ENCODE measurements at regions not wholly inside any gene's neighbourhood (a gene's known extent, or its start where the extent isn't known, plus 50 kb on each side); places are given as distances from the start of the nearest gene placed in this dataset.

- TF ChIP-seq, protein P1, sequence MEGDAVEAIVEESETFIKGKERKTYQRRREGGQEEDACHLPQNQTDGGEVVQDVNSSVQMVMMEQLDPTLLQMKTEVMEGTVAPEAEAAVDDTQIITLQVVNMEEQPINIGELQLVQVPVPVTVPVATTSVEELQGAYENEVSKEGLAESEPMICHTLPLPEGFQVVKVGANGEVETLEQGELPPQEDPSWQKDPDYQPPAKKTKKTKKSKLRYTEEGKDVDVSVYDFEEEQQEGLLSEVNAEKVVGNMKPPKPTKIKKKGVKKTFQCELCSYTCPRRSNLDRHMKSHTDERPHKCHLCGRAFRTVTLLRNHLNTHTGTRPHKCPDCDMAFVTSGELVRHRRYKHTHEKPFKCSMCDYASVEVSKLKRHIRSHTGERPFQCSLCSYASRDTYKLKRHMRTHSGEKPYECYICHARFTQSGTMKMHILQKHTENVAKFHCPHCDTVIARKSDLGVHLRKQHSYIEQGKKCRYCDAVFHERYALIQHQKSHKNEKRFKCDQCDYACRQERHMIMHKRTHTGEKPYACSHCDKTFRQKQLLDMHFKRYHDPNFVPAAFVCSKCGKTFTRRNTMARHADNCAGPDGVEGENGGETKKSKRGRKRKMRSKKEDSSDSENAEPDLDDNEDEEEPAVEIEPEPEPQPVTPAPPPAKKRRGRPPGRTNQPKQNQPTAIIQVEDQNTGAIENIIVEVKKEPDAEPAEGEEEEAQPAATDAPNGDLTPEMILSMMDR (conservative IDR thresholded peaks at IDR 0.05) = no peak
- TF ChIP-seq ZFX (IDR thresholded peaks at IDR 0.05) = no peak
- H3K27ac ChIP-seq = no peak overlapping the region
Measured at GRCh38 chr20:60467078-60467477, 508.9 kb downstream of the CDH26 start.

- TF ChIP-seq, protein P1 (conservative IDR thresholded peaks at IDR 0.05) = no peak
- TF ChIP-seq ZFX (IDR thresholded peaks at IDR 0.05) = no peak
- H3K27ac ChIP-seq = no peak overlapping the region
Measured at GRCh38 chr20:60467771-60468170, 509.5 kb downstream of the CDH26 start.

DNA sequence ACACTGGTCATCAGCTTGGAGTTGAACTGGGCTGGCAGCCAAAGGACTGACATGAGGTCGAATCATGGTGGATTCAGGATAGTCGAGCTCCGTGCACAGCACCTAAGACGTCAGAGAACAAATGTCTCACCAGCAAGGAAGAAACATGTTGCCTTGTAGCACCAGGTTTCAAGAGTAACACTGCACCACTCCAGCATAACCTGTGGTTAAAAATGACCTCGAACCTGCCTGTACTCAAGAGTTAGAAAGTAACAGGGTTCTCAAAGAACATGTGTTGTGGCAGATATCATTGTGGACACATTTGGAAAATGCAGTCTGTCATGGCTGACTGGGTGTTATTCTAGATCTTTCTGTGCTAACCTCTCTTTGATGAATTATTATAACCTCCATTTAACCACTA is 511.6 kb downstream of the CDH26 start:
- TF ChIP-seq ZFX (IDR thresholded peaks at IDR 0.05) = no peak
- TF ChIP-seq, protein P1 (conservative IDR thresholded peaks at IDR 0.05) = no peak
- H3K27ac ChIP-seq = no peak overlapping the region

DNA sequence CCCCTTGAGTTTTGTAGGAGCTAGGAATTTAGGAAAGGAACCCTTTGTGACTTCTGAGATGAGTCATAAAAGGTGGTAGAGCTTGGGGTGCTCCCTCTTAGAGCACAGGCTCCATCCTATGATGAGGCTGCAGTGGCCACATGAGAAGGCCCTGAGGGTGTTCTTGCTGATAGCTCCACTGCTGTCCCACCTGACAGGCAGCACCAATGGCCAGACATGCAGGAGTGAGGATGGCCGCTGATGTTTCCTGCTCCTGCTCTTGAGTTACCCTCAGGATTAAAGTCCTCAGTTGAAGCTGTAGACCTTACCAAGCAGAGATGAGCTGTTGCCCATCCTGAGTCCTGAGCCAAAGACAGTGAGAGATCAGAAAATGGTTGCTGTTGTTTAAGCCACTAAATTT is 512.1 kb downstream of the CDH26 start:
- TF ChIP-seq ZFX (IDR thresholded peaks at IDR 0.05) = no peak
- TF ChIP-seq, protein P1 (conservative IDR thresholded peaks at IDR 0.05) = no peak
- H3K27ac ChIP-seq = no peak overlapping the region

- no peak overlapping the region for H3K27ac ChIP-seq
- TF ChIP-seq, protein P1 (conservative IDR thresholded peaks at IDR 0.05) = no peak
- TF ChIP-seq ZFX (IDR thresholded peaks at IDR 0.05) = no peak
Measured at GRCh38 chr20:60473211-60473610, 515.0 kb downstream of the CDH26 start.

DNA sequence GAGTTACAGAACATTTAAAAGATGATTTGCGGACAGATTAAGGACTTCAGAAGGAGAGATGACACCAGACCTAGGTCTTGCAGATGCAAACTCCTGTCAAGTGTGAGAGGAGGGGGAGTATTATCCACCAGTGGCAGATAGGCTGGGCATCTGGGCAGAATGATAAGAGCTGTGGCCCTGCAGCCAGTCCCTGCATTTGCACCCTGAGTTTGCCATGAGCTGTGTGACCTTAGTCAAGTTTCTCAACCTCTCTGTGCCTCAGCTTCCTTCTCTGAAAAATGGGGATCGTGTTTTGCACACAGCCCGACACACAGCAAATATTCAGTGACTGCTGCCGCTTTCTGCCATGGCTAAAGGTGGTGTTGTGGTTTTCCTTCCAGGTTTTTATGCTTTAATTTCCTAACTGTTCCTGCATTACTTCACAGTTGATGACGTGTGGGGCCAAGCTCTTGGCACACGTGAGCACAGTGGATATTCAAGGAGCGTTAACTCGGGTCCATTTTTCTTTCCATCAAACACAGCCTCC is 516.2 kb downstream of the CDH26 start:
- TF ChIP-seq, protein P1 (conservative IDR thresholded peaks at IDR 0.05) = no peak
- TF ChIP-seq ZFX (IDR thresholded peaks at IDR 0.05) = no peak

GRCh38 chr20:60476045-60476444 is 517.8 kb downstream of the CDH26 start:
- no peak for TF ChIP-seq ZFX (IDR thresholded peaks at IDR 0.05)
- TF ChIP-seq, protein P1 (conservative IDR thresholded peaks at IDR 0.05) = no peak
- H3K27ac ChIP-seq = no peak overlapping the region

More for the DNA sequence above, 516.2 kb downstream of the CDH26 start:
- no peak overlapping the region for H3K27ac ChIP-seq
